HG02571 (cell line): ENCODE measurements at regions not wholly inside any gene's neighbourhood (a gene's known extent, or its start where the extent isn't known, plus 50 kb on each side); places are given as distances from the start of the nearest gene placed in this dataset.
A peak's percentile ranks its signal among the peaks of the same experiment; 100 is the strongest.
"Not testable (repeated sequence)": the region's sequence is repeated elsewhere in the genome, so short reads cannot be mapped to it uniquely, and the experiment has no call there.

ENCODE experiments used
- ATAC-seq: cut with Tn5 transposase; IDR thresholded peaks from one replicate; pipeline ENCODE4 v1.9.1; 2021; ENCODE audit warnings: mild to moderate bottlenecking, moderate library complexity; ENCODE audit not compliant: unreplicated experiment

GRCh38 chr4:112086036-112086434 lies 59.2 kb upstream of the FAM241A start:
- no peak for ATAC-seq

- not testable (repeated sequence) for ATAC-seq
These were observed 58.6 kb upstream of the FAM241A start for GRCh38 chr4:112086661-112087060.

GRCh38 chr4:112092330-112092729 lies 52.9 kb upstream of the FAM241A start:
- not testable (repeated sequence) for ATAC-seq

GRCh38 chr4:112093636-112094202 lies 51.5 kb upstream of the FAM241A start:
- ATAC-seq: peak; percentile 59

GRCh38 chr4:112094330-112094729 lies 50.9 kb upstream of the FAM241A start:
- ATAC-seq: no peak
